ENCODE measurements at regions not wholly inside any gene's neighbourhood (a gene's known extent, or its start where the extent isn't known, plus 50 kb on each side); places are given as distances from the start of the nearest gene placed in this dataset.

GRCh38 chr21:43320526-43320925, 106.4 kb downstream of the SIK1 start:
- peaks cover 0 to 7% (median 3%) of the 10 kb centered on the region in 4 donors for H3K9me3 ChIP-seq
- 85 to 92% methylated on average over 5 of the region's 5 CpGs for WGBS, 2 donors
- no peaks in the 10 kb centered on the region for H3K27me3 ChIP-seq
- ATAC-seq (ENCODE audit: low FRiP score in 2 of 2) (no peak), DNase-seq (no peak)
- H3K4me3 ChIP-seq, result no peak overlapping the region
- peaks cover 5 to 14% (median 11%) of the 10 kb centered on the region in 4 donors for H3K4me1 ChIP-seq
- H3K36me3 ChIP-seq, result no peaks in the 10 kb centered on the region
- H3K27ac ChIP-seq, result no peak overlapping the region
- no peak for TF ChIP-seq EP300 (IDR thresholded peaks at IDR 0.05)
- no peak for TF ChIP-seq POLR2A (IDR thresholded peaks at IDR 0.05)
- TF ChIP-seq POLR2AphosphoS5 (IDR thresholded peaks at IDR 0.05), result no peak
- TF ChIP-seq CTCF (IDR thresholded peaks at IDR 0.05), result no peak

GRCh38 chr21:43318841-43319781, 107.8 kb downstream of the SIK1 start:
- TF ChIP-seq POLR2AphosphoS5 (IDR thresholded peaks at IDR 0.05) (no peak), CTCF (IDR thresholded peaks at IDR 0.05) (no peak), EP300 (IDR thresholded peaks at IDR 0.05) (no peak), POLR2A (IDR thresholded peaks at IDR 0.05) (no peak)
- H3K4me1 ChIP-seq, result peaks cover 5 to 14% (median 11%) of the 10 kb centered on the region in 4 donors
- WGBS, 2 donors, result 76% methylated on average over 21 to 29 of the region's 32 CpGs
- ATAC-seq (ENCODE audit: low FRiP score in 2 of 2), result peak in 1 of 2 donors; percentile 7
- H3K4me3 ChIP-seq, result no peak overlapping the region
- no peaks in the 10 kb centered on the region for H3K27me3 ChIP-seq
- H3K36me3 ChIP-seq, result no peaks in the 10 kb centered on the region
- H3K27ac ChIP-seq, result no peak overlapping the region
- DNase-seq, result no peak
- peaks cover 0 to 7% (median 3%) of the 10 kb centered on the region in 4 donors for H3K9me3 ChIP-seq

GRCh38 chr21:43318368-43318767, 108.6 kb downstream of the SIK1 start:
- Histone ChIP-seq H3K36me3 (no peaks in the 10 kb centered on the region), H3K4me1 (peaks cover 2 to 11% (median 5%) of the 10 kb centered on the region in 4 donors), H3K27me3 (no peaks in the 10 kb centered on the region), H3K27ac (no peak overlapping the region), H3K9me3 (peaks cover 0 to 7% (median 3%) of the 10 kb centered on the region in 4 donors), H3K4me3 (no peak overlapping the region)
- TF ChIP-seq CTCF (IDR thresholded peaks at IDR 0.05) (no peak), EP300 (IDR thresholded peaks at IDR 0.05) (no peak), POLR2AphosphoS5 (IDR thresholded peaks at IDR 0.05) (no peak), POLR2A (IDR thresholded peaks at IDR 0.05) (no peak)
- DNase-seq, result no peak
- WGBS, 2 donors, result 92 to 95% methylated on average over 7 of the region's 7 CpGs
- ATAC-seq (ENCODE audit: low FRiP score in 2 of 2), result no peak

GRCh38 chr21:43317959-43318358, 109.0 kb downstream of the SIK1 start:
- Histone ChIP-seq H3K4me1 (peaks cover 0 to 7% (median 3%) of the 10 kb centered on the region in 4 donors), H3K9me3 (peaks cover 0 to 7% (median 3%) of the 10 kb centered on the region in 4 donors), H3K4me3 (no peak overlapping the region), H3K27me3 (no peaks in the 10 kb centered on the region), H3K27ac (no peak overlapping the region), H3K36me3 (no peaks in the 10 kb centered on the region)
- DNase-seq (no peak), ATAC-seq (ENCODE audit: low FRiP score in 2 of 2) (no peak)
- WGBS, 2 donors, result 74 to 87% methylated on average over 7 to 9 of the region's 9 CpGs
- TF ChIP-seq POLR2A (IDR thresholded peaks at IDR 0.05) (no peak), POLR2AphosphoS5 (IDR thresholded peaks at IDR 0.05) (no peak), CTCF (IDR thresholded peaks at IDR 0.05) (no peak), EP300 (IDR thresholded peaks at IDR 0.05) (no peak)
